Osteocyte (in vitro differentiated cells): ENCODE measurements at regions not wholly inside any gene's neighbourhood (a gene's known extent, or its start where the extent isn't known, plus 50 kb on each side); places are given as distances from the start of the nearest gene placed in this dataset.

ENCODE experiments used
- DNase-seq: peaks from one replicate; pipeline ENCODE4 v3.0.0; 2021; ENCODE audit warnings: mixed read lengths; ENCODE audit not compliant: unreplicated experiment; ENCODE audit errors: extremely low spot score
- H3K27ac Mint-ChIP-seq: one replicate; pipeline ENCODE4 v1.8.0; 2021; ENCODE audit warnings: mild to moderate bottlenecking, mixed read lengths; ENCODE audit not compliant: unreplicated experiment
- H3K27me3 Mint-ChIP-seq: one replicate; pipeline ENCODE4 v1.8.0; 2021; ENCODE audit warnings: mixed read lengths; ENCODE audit not compliant: unreplicated experiment
- H3K36me3 Mint-ChIP-seq: one replicate; pipeline ENCODE4 v1.8.0; 2021; ENCODE audit warnings: mixed read lengths; ENCODE audit not compliant: unreplicated experiment
- H3K4me1 Mint-ChIP-seq: one replicate; pipeline ENCODE4 v1.8.0; 2021; ENCODE audit warnings: mixed read lengths; ENCODE audit not compliant: unreplicated experiment
- H3K4me3 Mint-ChIP-seq: one replicate; pipeline ENCODE4 v1.8.0; 2021; ENCODE audit warnings: mild to moderate bottlenecking, moderate library complexity, mixed read lengths; ENCODE audit not compliant: unreplicated experiment
- H3K9me3 Mint-ChIP-seq: one replicate; pipeline ENCODE4 v1.8.0; 2021; ENCODE audit warnings: mixed read lengths; ENCODE audit not compliant: unreplicated experiment
- TF ChIP-seq, protein P1 (sequence below): fragments of 200-600 bp; sonication (generic); IDR thresholded peaks from 2 replicates; pipeline ENCODE4 v1.5.0; 2021; ENCODE audit warnings: antibody characterized with exemption, mild to moderate bottlenecking, moderate library complexity

- DNase-seq: no peak
- no peak overlapping the region for H3K4me3 Mint-ChIP-seq
- peaks cover 10% of the 10 kb centered on the region for H3K27me3 Mint-ChIP-seq
- H3K4me1 Mint-ChIP-seq: peaks cover 16% of the 10 kb centered on the region
- no peak overlapping the region for H3K27ac Mint-ChIP-seq
- TF ChIP-seq, protein P1, sequence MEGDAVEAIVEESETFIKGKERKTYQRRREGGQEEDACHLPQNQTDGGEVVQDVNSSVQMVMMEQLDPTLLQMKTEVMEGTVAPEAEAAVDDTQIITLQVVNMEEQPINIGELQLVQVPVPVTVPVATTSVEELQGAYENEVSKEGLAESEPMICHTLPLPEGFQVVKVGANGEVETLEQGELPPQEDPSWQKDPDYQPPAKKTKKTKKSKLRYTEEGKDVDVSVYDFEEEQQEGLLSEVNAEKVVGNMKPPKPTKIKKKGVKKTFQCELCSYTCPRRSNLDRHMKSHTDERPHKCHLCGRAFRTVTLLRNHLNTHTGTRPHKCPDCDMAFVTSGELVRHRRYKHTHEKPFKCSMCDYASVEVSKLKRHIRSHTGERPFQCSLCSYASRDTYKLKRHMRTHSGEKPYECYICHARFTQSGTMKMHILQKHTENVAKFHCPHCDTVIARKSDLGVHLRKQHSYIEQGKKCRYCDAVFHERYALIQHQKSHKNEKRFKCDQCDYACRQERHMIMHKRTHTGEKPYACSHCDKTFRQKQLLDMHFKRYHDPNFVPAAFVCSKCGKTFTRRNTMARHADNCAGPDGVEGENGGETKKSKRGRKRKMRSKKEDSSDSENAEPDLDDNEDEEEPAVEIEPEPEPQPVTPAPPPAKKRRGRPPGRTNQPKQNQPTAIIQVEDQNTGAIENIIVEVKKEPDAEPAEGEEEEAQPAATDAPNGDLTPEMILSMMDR: no peak
- H3K36me3 Mint-ChIP-seq: no peaks in the 10 kb centered on the region
- H3K9me3 Mint-ChIP-seq: no peaks in the 10 kb centered on the region
Observed at GRCh38 chr5:9858043-9858442, 227.9 kb upstream of the TAS2R1 start.

- Mint-ChIP-seq H3K36me3 (no peaks in the 10 kb centered on the region), H3K9me3 (no peaks in the 10 kb centered on the region), H3K27ac (no peak overlapping the region), H3K27me3 (no peaks in the 10 kb centered on the region), H3K4me3 (no peak overlapping the region), H3K4me1 (peaks cover 3% of the 10 kb centered on the region)
- DNase-seq: no peak
- TF ChIP-seq, protein P1: no peak
Observed at GRCh38 chr5:9853309-9853708, 223.2 kb upstream of the TAS2R1 start.

- Mint-ChIP-seq H3K27me3 (no peaks in the 10 kb centered on the region), H3K9me3 (no peaks in the 10 kb centered on the region), H3K36me3 (no peaks in the 10 kb centered on the region), H3K27ac (no peak overlapping the region), H3K4me3 (no peak overlapping the region), H3K4me1 (peaks cover 3% of the 10 kb centered on the region)
- DNase-seq: no peak
- TF ChIP-seq, protein P1: no peak
Observed at GRCh38 chr5:9852671-9853070, 222.5 kb upstream of the TAS2R1 start.

- no peaks in the 10 kb centered on the region for H3K36me3 Mint-ChIP-seq
- peaks cover 3% of the 10 kb centered on the region for H3K4me1 Mint-ChIP-seq
- TF ChIP-seq, protein P1: peak; percentile 44
- no peaks in the 10 kb centered on the region for H3K9me3 Mint-ChIP-seq
- no peak overlapping the region for H3K27ac Mint-ChIP-seq
- no peak for DNase-seq
- no peaks in the 10 kb centered on the region for H3K27me3 Mint-ChIP-seq
- H3K4me3 Mint-ChIP-seq: no peak overlapping the region
Observed at GRCh38 chr5:9851458-9851857, 221.3 kb upstream of the TAS2R1 start.

GRCh38 chr5:9850456-9850855 is 220.3 kb upstream of the TAS2R1 start:
- peaks cover 3% of the 10 kb centered on the region for H3K4me1 Mint-ChIP-seq
- TF ChIP-seq, protein P1: no peak
- H3K36me3 Mint-ChIP-seq: no peaks in the 10 kb centered on the region
- no peak for DNase-seq
- no peak overlapping the region for H3K4me3 Mint-ChIP-seq
- no peak overlapping the region for H3K27ac Mint-ChIP-seq
- H3K27me3 Mint-ChIP-seq: no peaks in the 10 kb centered on the region
- H3K9me3 Mint-ChIP-seq: no peaks in the 10 kb centered on the region
